ENCODE measurements at regions not wholly inside any gene's neighbourhood (a gene's known extent, or its start where the extent isn't known, plus 50 kb on each side); places are given as distances from the start of the nearest gene placed in this dataset.

DNA sequence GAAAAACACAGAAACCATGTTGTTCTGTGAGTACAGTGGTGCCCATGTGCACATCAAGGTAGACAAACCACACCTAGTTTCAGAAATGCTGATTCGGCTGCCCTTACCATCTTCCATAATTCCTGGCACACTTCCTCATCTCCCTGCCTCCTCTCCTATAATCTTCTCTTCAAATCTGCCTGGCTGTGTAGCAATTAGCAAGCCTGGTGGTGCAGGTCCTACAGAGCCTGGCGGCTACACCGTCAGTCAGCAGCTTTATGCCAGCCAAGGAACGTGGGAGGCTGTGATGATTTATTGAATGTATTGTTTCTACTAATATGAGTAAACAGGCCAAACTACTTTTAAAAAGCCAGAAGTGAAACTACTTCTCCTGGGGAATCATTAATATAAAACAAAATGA, 106.8 kb downstream of the SEMA6D start:
- no peak for DNase-seq

DNA sequence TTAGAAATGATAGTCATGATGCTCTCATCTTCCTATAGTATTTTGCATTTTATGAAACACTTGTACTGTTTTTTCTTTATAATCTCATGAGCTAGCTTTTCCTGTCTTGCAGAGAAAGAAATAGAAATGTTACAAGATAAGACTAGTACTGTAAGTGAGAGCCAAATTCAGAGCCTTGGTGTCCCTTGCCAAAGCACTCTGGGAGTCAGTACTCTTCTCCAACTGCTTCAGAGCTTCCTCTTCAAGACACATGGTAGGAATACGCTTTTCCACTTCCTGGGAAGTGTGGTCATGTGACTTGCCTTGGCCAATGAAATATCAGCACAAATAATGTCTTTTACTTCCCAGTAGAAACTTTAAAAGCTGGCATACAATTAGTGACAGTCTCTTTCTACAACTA, 112.4 kb downstream of the SEMA6D start:
- no peak for DNase-seq

DNA sequence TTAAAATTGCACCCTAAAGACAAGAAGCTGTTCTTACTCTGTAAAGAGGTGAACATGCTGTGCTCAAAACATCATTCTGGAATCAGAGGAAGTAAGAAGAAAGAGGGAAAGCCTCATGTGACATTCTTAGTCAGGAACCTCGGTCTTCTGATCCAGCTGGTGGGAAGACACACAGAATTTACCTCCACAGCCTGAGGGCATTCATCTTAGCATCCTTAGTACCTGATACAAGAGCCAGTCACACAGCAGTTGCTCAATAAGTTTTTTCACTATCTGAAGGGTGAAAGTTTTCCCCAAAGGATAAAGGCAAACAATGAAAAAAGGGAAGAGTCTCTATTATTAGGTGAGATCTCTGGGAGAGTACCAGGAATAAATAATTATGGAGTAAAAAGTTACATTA, 116.8 kb downstream of the SEMA6D start:
- DNase-seq: no peak

DNA sequence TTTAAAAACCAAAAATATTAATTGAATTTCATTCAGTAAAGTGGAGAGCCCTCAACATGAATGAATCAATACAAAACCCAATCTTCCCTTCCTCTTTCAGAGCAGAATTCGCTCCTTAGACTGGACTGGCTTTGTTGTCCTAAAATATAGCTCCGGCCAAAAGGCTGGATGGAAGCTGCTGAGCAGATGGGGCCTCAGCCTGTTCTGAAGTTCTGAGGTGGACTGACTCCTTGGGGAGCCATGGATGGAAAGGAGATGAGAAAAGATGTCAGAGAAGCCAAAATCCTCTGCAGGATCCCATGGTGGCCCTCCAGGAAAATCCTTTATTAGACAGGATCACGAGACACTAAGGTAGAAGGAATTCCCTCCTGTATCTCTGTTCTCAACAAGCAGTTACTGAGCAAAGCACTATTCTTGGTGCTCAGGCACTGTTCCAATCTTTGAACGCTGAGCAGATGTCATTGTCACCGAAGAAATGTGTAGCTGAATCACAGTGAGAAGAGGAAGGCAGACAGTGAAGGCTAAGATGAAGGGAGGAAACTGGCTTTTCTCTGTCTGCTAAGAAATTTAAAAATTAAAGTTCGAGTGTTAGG, 122.0 kb downstream of the SEMA6D start:
- no peak for DNase-seq

DNA sequence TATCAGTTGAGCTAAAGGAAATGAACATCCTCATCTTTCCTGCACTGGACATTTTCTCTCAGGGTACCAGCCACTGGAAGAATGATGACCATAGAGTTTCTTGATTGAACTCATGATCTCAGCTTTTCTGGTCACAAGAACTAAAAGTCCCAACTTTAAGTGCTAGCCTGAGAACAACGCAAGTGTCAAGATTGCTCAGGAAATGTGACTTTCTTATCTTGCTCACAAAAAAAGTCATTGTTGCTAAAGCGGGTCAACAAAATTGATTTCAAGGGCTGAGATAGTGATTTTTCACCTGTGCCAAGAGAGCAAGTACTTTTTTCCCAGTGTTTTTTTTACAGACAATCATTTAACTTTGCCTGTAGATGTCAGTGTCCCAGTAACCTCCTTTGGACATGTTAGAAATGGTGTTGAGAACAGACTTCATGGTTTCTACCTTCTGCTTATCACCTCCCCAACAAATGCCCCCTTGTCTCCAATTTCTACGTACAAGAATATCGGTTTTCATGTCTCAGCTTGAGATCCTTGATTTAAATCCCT, 125.9 kb downstream of the SEMA6D start:
- DNase-seq: no peak

DNA sequence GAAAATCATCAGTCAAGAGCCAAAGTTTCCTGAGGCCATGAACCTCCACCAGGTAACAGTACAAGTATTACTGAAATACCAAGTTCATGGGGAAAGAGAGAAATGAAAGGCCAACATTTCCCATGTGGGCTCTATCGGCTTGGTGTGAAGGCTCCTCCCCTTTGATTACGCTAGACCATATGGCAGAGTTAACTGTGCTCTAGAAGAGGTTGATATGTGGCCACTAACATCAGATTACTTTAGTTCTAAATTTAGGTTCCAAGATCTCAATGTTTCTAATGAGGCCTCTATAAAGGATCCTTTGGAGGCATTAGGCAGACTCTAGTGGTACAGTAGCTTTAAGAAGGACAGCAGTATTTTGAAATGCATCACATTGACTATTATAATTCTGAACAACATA, 127.1 kb downstream of the SEMA6D start:
- DNase-seq: no peak

DNA sequence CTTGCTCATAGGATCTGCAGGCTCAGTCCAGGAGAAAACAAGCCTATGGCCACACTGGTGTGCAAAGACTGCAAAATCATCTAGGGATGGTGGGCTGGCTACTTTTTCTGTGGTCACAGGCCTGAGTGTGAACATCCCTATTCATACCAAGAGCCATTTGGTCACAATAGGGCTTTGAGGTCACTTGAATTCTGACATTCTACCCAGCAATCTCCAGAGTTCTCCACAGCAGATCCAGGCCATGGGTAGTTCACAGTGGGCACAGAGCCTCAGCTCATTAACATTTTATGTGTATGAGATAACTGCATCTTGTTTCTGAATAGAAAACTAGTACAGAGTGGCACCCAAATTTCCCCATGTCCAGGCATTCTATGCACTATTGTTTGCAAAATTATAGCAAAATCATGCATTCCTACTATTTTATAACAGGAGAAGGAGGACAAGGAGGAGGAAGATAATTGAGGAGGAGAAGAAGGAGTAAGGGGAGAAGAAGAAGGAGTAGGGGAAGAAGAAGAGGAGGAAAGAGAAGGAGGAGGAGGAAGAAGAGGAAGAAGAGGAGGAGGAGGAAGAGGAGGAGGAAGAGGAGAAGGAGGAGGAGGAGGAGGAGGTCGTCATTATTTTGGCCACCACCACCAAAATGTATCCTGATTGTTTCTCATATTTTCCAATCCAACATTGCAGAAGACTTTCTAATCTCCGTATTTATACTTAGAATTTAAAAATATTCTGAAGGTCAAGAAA, 129.0 kb downstream of the SEMA6D start:
- DNase-seq: no peak

DNA sequence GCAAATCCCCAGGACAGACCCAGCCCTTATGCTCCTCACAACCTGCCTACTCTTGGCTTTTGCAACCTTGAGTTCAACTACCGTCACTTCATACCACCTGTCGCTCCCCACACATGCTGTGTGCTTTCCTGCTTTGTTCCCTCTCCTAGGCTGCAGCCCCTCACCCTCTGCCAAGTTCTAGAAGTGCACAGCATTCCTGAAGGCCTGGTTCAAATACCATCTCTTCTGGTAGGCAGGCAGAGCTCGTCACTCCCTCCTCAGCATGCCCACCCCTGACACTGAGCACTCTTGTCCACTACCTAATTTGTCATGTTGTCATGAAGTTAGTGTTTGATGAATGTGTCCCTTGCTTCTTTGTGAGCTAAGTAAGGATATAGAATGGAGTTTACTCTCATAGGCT, 129.6 kb downstream of the SEMA6D start:
- no peak for DNase-seq

DNA sequence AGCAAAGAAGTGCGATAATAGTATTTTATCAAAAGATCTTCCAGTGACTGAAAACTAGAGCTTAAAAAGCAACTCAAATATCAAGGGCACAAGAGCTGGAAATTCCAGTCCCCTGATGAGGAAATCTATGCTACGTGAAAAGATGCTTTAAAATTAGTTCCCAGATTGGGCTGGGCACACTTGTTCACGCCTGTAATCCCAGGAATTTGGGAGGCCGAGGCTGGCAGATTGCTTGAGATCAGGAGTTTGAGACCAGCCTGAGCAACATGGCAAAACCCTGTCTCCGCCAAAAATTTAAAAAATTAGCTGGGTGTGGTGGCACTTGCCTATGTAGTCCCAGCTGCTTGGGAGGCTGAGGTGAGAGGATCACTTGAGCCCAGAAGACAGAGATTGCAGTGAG, 138.8 kb downstream of the SEMA6D start:
- DNase-seq: no peak

DNA sequence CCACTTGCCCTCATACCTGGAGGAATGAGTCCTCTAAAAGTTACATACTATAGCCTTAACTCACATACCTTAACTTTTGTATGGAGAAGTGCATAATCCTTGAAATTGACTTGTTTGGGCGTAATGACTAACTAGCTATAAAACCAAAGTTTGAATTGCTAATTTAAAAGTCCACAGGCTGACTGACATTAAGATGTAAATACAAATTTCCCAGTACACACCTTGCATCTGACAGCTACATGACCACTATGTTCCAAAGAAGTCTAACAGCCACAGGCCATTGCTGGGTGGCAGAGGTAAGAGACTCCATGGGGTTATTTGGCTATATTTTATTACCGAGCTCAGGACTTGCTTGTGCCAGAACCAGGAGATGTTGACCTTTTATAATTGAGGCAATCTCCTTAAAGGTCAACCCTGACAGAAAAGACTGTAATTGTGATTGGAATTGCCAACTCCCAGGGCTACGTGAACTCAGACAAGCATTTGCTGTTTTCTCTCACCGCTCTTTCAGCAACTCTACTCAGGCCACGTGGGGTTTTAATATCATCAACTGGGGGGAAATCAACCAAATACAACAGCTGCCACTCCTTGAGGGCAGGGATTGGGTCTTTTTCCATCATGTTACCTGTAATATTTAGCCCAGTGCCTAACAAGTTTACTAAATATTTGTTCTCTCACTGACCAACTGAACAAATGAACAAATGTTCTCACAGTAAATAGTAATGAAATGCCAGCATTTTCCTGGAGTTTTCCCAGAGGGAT, 139.9 kb downstream of the SEMA6D start:
- no peak for DNase-seq

DNA sequence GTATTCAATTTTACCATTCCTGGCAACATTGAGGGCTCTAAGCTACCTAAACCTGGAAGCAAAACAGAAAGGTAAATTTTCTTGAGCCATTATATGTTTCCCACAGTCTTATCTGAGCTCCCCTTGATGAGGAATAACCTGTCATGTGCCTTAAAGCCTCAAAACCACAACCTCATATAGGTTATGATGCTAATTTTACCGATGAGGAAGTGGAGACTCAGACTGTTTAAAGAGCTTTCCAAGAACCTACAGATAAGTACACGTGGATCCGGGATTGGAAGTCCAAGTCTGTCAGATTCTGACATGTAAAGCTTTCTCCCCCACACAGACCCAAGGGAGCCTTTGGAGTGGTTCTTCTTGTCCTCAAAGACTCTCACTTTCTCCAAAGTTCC, 140.5 kb downstream of the SEMA6D start:
- no peak for DNase-seq

DNA sequence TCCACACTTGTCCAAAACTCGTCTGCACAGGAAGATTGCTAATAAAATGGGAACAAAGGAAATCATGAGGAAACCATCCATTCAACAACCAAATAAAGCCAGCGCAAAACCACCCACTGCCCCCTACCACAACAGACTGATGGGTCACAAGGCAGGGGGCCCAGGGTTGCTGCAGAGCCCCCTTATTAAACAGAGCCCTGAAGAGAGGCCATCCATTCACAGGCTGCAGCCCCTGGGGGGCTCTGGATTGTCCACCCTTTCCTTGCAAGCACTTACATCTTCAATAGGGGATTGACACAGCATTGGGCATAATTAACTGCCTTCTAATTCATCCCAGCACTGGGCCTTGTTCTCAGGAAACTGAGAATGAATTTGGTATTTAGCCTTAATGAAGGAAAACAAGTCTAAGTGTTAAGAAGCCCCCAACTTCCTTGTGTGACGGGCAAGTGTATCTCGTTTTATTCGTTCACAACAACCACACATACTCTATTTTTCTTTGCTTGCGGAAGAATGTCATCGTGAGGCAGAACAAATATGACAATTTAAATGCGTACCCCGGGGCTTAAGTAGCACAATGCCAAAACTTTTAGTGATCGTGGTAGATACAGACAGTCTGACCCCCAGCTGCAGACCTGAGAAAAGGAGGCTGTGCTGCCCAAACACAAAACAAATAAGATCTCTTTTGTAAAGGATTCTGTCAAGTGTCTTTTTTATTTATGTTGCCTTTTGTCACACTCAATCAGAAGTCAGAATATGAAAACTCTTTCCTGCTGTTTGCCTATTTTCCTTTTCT, 144.0 kb downstream of the SEMA6D start:
- DNase-seq: no peak

DNA sequence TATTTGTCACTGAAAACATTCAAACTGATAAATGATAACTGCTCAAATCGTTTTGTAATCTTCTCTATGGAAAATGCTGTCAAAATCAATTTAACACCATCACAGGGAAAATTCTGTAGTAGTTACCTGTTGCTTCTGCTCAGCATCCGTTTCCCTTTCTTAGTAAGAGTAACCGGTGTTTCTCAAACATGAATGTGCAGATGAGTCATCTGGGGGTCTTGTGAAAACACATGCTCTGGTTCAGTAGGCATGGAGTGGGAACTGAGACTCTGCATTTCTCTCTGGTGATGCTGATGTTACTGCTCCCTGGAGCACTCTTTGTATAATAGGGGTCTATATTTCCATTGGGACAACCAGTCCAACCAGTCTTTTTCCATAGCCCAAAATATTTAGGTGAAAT, 145.1 kb downstream of the SEMA6D start:
- no peak for DNase-seq

DNA sequence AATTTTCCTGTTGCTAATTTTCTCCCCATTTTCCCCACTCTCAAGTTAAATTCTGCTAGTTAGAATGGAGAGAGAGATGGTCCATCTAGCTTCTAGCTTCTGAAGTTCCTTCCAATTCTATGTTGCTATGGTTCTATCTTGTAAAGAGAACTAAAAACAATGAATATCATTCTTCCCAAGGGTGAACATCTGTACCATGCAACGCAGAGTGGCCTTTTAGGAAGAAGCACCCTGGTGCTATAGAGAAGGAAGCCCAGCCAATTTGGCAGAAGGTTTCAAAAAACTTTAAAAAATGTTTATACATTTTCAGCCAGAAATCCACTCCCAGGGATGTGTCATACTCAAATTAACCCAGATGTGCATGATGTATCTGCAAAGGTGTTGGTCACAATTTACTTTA, 149.1 kb downstream of the SEMA6D start:
- DNase-seq: no peak

DNA sequence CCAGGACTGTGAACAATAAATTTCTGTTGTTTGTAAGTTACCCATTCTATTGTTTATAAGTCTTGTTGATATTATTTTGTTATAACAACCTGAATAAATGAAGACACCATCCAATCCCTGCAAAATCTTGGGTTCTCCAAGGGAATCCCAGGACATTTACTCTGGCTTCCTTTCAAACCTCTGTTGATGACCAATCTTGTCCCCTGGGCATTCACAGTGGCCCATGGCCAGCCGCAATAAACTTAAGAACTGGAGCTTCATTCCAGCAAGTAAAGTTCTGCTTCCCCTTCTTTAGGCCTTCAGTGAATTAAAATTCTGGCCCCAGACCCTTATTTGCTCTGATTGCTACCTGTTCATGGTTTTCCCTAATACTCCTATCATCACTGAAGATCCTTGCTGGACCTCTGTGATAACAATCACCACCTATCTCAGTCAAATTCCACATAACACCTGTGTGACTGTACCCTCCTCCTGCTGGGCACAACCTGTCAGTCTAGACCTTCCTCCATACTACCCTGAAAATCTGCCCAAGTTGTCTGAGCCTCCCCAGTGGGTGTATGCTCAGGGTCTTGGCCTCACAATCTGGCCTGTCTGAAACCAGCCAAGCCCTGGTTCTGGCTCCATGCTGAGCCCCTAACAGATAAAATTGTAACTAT, 153.1 kb downstream of the SEMA6D start:
- no peak for DNase-seq

DNA sequence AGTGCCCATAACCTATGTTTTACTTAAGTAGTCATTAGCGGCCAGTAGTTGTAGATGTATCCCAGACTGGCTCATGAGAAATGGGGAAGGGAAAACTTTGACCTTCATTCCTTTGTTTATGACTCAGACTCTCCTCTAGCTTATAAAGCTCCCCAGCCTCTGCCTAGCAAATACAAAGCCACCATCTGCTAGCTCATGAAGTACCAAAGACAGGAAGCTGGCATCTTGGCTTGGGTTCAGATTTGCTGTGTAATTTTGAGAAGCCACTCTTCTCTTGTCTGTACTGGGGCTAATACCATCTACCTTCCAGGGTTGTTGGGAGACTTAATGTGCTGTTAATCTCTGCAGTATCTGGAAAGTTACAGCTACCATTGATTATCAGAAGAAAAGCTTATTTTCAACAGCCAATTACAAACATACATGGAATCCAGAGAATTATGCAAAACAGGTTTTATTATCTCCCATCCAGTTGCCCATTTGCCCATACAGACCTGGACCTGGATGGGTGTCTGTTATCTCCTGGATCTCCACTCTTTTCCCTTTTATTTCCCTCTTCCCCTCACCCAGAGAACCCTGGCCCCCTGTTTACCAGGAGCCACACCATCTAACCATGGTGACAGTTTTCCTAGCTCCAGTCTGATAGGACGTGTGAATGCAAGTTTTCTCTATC, 153.8 kb downstream of the SEMA6D start:
- DNase-seq: peak; percentile 6

DNA sequence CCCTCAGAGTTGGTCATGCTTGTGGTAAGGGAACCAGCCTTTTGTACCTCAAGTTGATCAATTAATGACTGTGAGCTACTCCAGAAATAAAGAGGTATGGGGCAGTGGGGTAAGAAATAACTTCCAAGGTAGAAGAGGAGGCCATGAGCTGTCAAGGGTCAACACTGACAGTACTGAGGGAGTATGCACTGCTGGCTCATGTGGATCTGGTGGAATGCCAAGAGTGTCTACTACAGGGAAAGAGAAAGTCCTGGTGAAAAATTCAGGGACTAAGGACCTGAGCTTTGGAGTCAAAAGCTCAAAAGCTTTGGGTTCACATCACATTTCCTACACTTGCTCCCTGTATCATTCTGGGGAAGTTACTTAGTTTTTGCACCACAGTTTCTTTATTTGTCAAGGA, 154.9 kb downstream of the SEMA6D start:
- DNase-seq: no peak

DNA sequence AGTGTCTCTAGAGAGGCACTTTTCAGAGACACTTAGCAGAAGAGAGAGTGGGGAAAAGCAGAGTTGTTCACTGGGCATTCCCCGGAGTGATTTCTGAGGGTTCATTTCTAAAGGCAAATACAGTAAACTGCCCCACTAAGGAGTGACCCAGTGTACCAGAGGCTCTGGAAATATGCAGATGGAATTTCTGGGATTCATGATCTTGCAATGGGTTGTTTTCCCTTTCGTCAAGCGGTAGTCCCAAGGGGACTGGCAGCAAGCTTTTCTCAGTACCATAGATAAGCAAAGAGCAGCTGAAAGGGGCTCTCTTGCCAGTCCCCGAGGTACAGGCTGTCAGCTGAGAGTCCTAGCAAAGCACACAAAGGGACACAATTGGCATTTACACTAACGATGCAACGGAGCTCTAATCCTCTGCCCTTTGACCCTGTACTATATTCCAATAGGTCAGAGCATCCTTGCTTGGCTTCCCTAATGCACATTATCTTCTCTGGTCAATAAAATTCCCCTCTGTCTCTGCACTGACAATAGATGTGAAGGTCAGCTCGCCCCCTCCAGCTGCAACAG, 155.6 kb downstream of the SEMA6D start:
- peak; percentile 5 for DNase-seq

DNA sequence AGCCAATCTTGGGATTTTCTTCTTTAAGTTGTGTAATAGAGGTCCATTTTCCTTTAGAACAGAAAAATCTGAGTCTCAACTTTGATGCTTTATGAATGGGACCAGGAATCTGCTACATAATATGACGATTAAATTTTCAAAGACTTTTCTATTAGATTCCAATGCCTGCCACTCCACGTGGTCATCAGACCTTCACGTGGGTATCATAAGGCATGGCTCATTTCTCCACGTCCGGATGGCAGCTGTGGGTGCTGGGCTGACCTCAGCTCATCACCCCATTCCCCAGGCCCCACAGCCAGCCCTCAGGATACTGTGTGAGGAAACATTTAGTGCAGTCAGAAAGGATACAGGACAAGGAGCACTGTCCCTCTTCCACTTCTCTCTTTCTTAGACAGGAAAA, 159.7 kb downstream of the SEMA6D start:
- DNase-seq: no peak

DNA sequence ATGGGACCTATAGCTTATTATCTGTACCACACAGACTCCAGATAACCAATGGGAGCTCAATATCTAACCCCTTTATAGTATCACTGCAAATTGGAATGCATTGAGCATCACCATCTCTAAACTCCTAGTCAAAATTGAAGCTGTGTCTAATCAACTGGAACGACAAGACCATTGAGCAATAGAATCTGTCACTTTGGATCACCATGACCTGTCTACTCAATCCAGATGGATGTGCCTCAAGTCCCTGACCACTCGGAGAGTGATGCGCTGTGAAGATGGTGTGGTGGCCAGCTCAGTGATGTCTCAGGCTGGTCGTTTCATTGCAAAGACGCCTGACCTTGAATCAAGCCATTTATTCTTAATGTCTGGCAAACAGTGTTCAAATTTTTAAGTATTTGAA, 160.5 kb downstream of the SEMA6D start:
- DNase-seq: no peak

DNA sequence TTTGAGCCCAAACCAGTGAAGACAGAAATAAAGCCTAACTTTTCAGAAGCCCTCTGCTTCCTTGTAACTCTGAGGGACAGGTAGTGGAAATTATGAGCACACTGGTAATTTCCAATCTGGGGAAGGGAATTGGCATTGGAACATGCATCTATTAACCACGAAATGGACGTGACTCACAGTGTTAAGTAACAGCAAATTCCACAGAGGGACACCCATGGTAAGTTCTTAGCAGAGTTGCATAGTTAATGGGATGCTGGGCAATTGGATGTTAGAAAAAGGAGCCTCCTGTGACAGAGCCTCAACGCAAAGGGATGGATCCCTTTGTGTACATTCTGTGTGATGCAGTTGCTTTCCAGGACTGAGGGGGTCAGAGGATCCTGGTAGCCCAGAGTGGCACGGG, 168.6 kb downstream of the SEMA6D start:
- DNase-seq: no peak
